ENCODE measurements at regions not wholly inside any gene's neighbourhood (a gene's known extent, or its start where the extent isn't known, plus 50 kb on each side); places are given as distances from the start of the nearest gene placed in this dataset.

- TF ChIP-seq CTCF (IDR thresholded peaks at IDR 0.05) = no peak
- TF ChIP-seq POLR2AphosphoS5 (IDR thresholded peaks at IDR 0.05; ENCODE audit: insufficient read depth in 1 of 2, low read depth in 1 of 2) = no peak
Measured at GRCh38 chr1:25036117-25036546, 106.1 kb upstream of the RUNX3 start.
